GM21717 (cell line): ENCODE measurements at regions not wholly inside any gene's neighbourhood (a gene's known extent, or its start where the extent isn't known, plus 50 kb on each side); places are given as distances from the start of the nearest gene placed in this dataset.
"Not testable (repeated sequence)": the region's sequence is repeated elsewhere in the genome, so short reads cannot be mapped to it uniquely, and the experiment has no call there.

Experiments used
- ATAC-seq: cut with Tn5 transposase; IDR thresholded peaks from one replicate; pipeline ENCODE4 v1.9.1; 2021; ENCODE audit warnings: mild to moderate bottlenecking, moderate library complexity; ENCODE audit not compliant: unreplicated experiment

DNA sequence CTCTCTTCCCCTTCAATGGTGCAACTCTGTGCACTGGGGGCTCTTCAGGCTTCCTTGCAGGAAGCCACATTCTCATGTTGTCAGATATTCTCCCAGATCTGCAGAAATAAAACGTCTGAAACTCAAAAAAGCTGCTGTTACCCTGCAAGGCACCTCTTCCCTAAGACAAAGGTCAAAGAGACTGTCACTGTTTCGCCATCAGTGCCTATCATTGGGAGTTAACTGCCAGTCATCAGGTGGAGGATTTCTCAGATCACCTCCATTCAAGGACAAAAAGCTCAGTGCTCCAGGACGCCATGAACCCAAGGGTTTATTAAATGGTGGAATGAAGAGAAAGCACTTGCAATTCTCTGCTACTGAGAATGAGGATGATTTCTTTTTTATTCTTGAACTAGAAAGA lies 144.6 kb upstream of the PALS2 start:
- ATAC-seq: no peak

DNA sequence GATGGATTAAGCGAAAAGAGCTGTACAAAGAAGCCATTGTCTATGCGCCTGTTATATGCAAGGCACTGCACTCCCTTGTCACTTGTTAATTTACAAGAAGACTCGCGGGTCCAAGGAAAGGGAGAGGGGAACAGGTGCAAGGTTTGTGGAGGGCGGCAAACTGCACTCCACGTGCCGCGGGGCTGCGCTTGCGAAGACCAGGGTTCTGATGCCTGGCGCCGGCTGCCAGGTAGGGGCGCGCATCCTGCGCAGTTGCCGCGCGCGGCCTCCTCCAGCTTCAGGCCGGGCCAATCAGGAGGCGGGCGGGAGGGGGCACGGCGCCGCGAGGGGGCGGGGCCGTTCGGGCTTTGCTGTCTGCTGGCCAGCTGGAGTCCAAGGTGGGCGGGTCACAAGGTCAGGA lies 140.6 kb upstream of the PALS2 start:
- ATAC-seq: no peak

- ATAC-seq: no peak
These were observed 138.3 kb upstream of the PALS2 start for GRCh38 chr7:24434972-24435371.

DNA sequence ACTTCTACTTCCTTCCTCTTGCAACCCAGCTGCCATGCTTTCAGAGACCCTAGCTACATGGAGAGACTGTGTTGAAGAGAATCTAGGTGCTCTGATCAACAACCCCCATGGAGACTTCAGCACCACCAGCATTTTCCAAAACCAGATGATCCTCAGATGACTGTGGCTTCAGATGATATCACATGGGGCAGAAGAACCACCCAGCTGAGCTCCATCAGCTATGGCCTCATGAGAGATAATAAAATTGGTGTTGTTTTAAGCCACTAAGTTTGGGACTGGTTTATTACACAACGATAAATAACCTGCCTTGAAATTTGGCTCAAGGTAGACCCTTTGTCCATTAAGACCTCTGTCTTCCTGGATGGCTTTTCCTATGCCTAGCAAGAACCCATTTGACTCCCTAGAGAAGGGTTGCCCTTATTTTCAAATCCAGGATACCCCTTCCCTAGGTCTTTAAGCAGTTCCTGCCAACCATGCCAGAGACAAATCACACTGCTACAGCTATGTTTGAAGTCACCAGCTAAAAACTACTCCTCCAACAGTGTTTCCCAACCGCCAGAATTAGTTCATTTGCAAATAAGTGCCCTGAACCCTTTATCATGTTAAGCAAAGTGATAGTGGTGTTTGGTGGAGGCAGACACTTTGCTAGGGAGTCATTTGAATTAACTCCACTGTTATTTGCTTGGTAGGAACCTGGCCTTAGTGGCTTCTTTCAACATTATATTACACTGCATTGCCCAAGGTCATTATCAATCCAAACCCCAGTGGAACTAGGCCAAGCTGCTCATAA lies 136.9 kb upstream of the PALS2 start:
- ATAC-seq: no peak

GRCh38 chr7:24438232-24438631 lies 135.0 kb upstream of the PALS2 start:
- no peak for ATAC-seq

- ATAC-seq: not testable (repeated sequence)
These were observed 134.1 kb upstream of the PALS2 start for GRCh38 chr7:24439104-24439503.

DNA sequence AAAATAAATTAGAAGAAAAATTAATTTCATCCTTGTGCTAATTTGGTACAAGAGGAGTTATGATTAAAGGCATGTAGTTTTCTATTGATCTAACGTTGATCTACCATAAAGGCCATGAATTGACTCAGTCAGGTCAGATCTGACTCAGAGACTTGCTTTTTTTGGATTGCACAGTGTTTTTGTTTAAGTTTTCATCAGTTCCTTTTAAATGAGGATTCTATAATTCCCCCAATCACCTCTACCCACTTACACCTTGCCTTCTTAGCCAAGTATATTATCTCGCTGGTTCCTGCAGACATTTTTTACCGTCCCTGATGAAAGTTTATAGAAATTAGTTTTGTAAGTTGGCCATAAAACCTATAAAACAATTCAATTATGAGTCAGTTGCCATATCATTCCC lies 132.4 kb upstream of the PALS2 start:
- ATAC-seq: no peak

DNA sequence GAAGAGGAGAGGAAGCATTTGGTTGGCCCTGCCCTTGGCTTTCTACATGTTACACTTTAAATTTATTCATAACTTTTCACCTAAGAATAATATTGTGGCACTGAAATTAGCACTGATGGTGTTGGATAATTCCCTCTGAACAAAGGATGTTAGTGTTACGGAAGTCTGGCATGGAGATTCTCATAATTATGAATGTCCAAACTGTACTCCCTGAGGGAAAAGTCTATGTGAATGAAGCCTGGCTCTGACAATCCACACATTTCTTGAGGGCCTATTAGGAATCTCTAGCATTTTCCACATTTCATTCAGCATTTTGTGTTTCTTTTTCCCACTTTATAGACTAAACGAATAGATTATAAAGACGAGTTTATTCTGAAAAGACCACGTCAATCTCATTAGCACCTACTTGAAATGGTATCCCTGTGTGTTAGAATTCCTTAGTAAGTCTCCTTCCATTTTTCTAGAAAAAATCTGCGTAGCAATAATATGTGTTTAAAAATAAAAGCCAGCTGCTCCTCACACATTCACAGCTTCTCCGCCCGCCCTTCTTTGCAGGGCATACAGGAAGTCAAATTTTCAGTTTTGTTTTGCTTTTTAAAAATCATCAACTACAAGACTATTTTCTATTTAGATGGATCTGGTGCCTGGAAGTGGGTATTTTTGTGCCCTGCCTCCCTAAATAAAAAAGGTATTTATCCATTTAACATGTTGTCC lies 131.8 kb upstream of the PALS2 start:
- no peak for ATAC-seq

DNA sequence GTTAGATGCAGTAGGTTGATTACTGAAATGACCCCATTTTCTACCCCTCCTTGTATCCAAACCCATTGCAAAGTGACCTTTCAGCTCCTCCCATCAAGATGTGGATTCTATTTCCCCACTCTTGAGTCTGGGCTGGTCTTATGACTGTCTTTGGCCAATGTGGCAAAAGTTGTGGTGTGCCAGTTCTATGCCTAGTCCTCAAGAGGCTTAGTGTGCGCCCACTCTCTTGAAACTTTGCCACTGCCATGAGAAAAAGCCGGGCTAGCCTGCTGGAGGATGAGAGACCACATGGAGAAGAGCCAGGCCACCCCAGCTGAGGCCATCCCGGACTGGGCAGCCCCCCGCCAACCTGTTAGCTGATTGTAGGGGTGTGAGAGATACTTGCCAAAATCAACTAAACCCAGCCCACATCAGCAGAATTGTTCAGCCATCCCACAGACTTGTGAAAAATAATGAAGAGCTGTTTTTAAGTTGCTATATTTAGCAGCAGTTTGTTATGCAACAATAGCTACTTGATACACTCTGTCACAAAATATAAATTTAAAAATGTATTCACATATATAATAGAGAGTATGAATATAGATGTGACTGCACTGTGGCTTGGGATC lies 131.0 kb upstream of the PALS2 start:
- no peak for ATAC-seq

DNA sequence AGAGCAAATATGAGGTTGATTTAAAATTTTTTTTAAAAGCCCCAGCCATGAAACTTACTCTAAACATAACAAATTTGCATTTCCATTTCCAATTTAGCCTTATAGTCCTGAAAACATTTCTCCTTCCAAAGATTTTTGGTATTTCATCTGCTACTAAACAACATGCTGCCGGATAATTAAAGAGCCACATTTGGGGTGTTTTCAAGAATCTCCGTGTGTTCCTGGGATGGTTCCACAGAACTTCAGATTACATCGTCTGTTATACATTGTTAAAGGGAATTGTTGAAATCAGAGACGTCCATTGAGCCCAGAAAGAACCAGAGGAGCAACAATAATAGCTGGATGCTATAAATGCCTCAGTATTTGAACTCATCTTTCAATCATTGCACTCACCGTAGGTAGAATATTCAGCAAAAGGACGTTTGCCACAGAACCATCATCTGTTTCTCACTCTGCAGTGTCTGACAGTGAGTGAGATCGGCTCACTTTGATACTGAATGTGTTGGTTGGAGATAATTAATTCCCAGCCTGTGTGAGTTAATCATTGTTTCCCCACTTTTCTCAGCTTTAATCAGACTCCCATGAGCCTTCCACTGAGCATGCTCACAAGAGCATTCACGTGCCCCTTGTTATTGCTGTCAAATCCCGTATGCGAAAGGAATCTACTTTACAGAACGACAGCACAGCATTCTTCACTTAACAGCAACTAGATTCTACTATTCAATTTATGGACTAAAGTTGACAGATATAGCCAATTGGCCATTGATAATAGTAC lies 128.4 kb upstream of the PALS2 start:
- no peak for ATAC-seq

- ATAC-seq: no peak
These were observed 125.2 kb upstream of the PALS2 start for GRCh38 chr7:24448038-24448437.

GRCh38 chr7:24449416-24449815 lies 123.8 kb upstream of the PALS2 start:
- ATAC-seq: not testable (repeated sequence)

DNA sequence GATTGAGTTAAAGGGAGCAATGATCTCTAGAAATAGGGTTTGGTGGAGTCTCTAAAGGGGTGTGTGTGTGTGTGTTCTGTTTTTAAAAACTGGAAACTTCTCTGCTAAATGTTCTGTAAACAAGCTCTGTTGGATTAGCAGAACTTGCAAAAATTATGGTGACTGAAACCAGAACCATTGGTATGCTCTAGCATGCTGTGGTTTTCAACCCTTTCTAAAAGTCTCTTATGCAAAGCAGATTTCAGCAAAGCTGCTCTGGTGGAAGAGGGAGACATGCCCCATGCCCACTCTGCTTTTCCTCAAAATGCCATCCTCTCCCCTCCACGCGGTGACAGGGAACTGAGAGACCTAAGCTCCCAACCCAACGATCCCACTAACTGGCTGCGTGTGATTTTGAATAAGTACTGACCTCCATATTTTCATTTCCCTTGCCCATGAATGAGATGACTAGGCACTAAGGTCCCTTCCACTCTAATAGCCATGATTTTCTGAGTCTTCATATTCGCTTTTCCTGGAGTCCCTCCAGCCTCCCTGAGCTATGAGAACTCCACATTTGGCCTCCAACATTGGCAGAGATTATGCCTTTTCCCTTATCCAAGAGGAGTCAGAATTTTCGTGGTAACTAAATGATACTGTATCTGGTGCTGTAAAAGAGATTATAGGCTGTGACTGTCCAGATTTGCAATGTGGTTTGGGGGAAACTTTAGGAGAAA lies 117.3 kb upstream of the PALS2 start:
- ATAC-seq: peak; percentile 79

- ATAC-seq: no peak
These were observed 116.6 kb upstream of the PALS2 start for GRCh38 chr7:24456526-24457218.

DNA sequence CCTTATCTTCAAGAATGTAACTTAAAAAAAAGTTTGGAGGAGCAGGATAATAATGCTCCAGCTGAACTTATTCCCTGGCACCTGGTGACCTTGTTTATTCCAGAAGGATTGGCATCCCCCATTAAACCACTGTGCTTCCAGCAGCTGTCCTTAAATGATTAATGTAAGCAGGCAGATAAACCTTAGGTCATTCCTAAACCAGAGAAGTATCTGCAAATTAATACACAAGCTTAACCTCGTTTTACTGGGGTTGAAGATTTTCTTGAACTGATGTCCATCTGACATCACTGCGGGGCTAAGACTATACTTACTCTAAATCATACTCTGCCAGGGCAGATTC lies 116.1 kb upstream of the PALS2 start:
- no peak for ATAC-seq

- ATAC-seq: no peak
These were observed 111.1 kb upstream of the PALS2 start for GRCh38 chr7:24462117-24462516.

DNA sequence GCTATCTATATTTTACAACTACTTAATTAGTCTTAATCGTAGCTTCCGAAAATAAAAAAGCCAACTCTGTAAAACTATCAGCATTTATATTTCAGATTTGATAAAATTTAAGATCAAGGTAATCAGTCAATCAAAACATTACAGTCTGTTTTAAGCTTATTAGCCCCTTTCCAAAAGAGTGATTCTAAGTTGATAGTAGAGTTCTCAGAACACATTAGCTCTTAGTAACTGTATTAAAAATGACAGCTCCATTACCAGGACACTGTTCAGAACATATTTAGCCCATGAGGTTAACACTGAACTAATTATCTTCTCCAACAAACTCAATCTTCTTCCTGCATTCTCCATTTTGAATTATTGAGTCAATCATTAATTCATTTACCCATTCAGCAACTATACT lies 110.3 kb upstream of the PALS2 start:
- ATAC-seq: no peak

- ATAC-seq: no peak
These were observed 109.8 kb upstream of the PALS2 start for GRCh38 chr7:24463474-24463873.

DNA sequence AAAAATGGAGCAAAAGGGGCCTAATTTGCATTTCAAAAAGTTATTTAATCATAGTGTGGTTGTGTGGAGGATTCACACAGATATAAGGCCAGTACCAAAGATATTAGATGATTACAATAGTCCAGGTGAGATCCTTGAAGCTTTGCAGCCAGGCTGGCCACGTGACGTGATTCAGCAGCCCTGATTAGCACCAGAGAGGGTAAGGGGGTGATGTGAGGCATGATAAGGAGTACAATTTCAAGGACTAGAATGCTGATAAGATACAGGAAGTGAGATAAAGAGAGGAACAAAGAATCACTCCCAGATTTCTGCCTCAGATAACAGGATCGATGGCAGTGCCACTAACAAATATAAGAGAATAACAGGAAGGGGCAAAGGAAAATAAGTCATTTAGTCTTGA lies 108.4 kb upstream of the PALS2 start:
- no peak for ATAC-seq

DNA sequence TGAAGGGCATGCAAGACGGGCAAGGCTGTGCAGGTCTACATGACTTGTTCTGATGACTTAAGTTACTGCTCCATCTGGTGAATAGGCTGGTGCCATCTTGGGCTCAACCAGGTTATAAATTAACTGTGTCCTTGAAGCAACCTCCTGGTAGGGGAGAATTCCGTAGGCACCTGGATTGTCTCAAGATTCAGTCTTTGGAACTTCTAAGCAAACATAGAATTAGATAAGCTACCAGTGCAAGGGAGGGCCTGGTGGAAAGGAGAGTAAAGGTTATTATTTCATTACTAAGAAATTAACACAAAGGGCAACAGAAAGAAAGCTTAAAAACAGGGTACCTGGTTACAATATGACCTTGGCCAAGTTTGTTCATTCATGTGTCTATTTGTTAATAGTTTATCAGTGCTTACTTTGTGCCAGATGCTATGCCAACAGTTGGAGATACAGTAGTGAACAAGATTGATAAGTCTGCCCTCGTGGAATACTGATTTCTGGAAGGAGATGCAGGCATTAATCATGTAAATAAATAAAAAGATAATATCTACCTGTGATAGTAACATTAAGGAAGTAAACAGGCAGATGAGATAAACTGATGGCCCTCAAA lies 107.0 kb upstream of the PALS2 start:
- no peak for ATAC-seq
